ENCODE measurements at regions not wholly inside any gene's neighbourhood (a gene's known extent, or its start where the extent isn't known, plus 50 kb on each side); places are given as distances from the start of the nearest gene placed in this dataset.
A peak's percentile ranks its signal among the peaks of the same experiment; 100 is the strongest.

DNA sequence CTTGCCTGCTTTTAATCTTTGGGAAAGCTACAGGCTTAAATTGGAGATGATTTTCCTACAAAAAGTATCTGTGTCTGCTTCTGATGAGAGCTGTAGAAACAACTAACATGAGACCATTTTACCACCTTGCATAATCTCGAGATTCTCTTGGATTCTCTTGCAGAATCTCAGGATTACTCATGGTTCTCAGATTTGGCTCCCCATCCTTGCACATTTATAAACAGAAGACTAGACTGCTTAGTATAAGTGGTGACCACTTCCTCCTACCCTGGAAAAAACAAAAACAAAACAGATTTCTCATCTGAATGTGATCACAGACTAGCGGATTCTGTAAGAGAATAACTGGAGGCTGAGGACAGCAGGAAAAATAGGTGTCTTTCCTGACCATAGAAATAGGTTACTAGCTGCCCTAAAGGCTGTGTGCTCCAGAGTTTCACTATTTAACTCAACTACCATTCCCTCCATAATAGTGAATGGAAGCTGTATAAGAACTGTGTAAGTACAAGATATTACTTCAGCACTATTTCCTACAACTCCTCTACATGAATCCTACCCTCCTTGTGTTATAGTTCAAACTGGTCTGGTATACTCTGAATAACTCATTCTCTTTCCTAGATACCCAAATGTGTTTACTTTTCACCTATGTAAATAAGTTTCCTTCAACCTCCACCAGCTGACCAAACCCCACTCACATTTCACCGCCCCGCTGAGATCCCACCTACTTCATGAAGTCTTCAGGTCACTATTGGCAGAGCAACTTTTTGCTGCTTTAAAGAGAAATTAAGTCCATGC lies 122.2 kb upstream of the C2CD4B start:
- peaks cover 14% of the 10 kb centered on the region for H3K9me3 Mint-ChIP-seq
- TF ChIP-seq, protein P1, sequence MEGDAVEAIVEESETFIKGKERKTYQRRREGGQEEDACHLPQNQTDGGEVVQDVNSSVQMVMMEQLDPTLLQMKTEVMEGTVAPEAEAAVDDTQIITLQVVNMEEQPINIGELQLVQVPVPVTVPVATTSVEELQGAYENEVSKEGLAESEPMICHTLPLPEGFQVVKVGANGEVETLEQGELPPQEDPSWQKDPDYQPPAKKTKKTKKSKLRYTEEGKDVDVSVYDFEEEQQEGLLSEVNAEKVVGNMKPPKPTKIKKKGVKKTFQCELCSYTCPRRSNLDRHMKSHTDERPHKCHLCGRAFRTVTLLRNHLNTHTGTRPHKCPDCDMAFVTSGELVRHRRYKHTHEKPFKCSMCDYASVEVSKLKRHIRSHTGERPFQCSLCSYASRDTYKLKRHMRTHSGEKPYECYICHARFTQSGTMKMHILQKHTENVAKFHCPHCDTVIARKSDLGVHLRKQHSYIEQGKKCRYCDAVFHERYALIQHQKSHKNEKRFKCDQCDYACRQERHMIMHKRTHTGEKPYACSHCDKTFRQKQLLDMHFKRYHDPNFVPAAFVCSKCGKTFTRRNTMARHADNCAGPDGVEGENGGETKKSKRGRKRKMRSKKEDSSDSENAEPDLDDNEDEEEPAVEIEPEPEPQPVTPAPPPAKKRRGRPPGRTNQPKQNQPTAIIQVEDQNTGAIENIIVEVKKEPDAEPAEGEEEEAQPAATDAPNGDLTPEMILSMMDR (IDR thresholded peaks at IDR 0.05; ENCODE audit: unreplicated experiment) = no peak
- H3K27me3 Mint-ChIP-seq (ENCODE audit: low read depth) = peaks cover 2% of the 10 kb centered on the region
- no peak overlapping the region for H3K27ac Mint-ChIP-seq
- H3K4me3 Mint-ChIP-seq = no peak overlapping the region
- H3K4me1 Mint-ChIP-seq = peaks cover 7% of the 10 kb centered on the region
- H3K36me3 Mint-ChIP-seq = peaks cover 2% of the 10 kb centered on the region
- no peak for DNase-seq (ENCODE audit: low spot score in 2 of 2, unreplicated experiment in 2 of 2)

DNA sequence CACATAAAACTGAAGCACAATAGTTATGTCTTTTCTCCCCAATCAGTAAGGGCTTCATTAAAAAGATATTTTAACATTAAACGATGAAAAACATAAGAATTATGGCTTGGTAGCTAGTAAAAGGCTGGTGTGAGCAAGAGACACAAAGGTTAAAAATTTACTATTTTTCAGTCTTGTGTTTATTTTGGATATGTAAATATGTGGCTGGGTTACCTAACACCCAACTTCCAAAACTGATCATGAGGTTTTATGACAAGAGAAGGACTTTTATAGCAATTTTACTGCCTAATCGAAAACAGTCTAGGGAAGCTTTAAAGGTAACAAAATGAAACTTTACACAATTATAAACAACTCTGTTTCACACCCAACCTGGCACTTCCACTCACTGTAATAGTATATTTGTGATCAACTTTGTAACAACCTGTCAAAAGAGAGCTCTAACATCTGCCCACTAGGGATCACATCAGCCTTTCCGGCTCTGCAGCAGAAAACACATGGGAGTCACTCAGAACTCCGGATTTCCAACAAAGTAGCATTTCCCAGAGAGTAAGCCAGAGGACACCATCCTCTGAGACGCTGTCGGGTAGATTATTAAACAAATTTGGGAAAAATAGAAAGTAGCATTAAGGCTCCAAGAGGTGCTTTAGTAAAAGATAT lies 123.4 kb upstream of the C2CD4B start:
- DNase-seq (ENCODE audit: low spot score in 2 of 2, unreplicated experiment in 2 of 2) = no peak
- peaks cover 7% of the 10 kb centered on the region for H3K4me1 Mint-ChIP-seq
- H3K9me3 Mint-ChIP-seq = peaks cover 24% of the 10 kb centered on the region
- peaks cover 2% of the 10 kb centered on the region for H3K36me3 Mint-ChIP-seq
- TF ChIP-seq, protein P1 (IDR thresholded peaks at IDR 0.05; ENCODE audit: unreplicated experiment) = no peak
- no peak overlapping the region for H3K4me3 Mint-ChIP-seq
- H3K27me3 Mint-ChIP-seq (ENCODE audit: low read depth) = peaks cover 2% of the 10 kb centered on the region
- H3K27ac Mint-ChIP-seq = no peak overlapping the region

DNA sequence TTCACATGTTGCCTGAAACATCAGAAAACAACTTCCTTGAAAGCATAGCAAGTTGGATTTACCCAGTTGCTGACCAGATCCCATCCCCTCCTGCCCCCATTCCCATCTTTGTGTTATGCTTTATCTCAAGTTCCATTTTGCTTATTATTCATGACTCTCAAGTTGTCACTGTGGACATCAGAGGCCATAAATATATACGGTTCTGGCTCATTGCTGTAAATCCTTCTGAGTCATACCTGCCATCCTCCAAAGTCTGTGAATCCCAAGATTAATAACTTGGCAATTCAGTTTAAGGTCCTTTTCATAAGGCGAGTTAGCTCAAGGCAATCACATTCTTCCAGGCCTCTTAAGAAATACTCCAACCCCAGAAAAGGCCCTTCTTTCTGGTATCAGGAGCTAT lies 126.2 kb upstream of the C2CD4B start:
- peaks cover 7% of the 10 kb centered on the region for H3K4me1 Mint-ChIP-seq
- peak overlapping the region; percentile 45 for H3K27ac Mint-ChIP-seq

DNA sequence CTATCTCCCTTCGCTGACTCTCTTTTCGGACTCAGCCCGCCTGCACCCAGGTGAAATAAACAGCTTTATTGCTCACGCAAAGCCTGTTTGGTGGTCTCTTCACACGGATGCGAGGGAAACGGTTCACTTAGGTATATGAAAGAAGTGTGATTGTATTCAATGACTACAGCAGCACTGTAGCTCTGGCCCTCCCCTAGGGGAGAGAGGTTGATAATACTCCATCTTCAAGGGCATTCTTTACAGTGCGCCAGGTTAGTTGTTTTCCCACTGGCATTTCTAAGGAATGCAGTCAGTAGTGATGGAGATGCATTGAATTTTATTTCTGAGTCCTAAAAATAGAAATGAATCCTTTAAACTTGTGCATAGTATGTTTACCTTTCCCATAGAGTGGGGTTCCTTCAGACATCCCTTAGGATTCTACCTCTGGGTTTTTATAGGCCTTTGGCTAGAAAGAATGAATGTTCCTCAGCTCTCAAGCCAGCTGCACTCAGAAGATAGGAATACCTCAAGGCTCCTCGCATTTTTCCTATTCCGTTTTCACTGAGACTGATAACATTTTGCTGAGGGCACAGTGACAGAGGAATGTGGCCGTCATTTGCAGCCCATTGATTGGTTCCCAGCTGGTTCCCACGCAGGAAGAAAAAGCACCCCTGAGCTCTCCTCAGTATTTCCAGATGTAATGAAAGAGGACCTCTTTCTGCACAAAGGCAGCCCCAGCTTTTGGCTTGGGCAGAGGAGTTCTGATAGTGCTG lies 131.8 kb upstream of the C2CD4B start:
- Mint-ChIP-seq H3K27ac (no peak overlapping the region), H3K9me3 (peaks cover 25% of the 10 kb centered on the region), H3K36me3 (peaks cover under 1% of the 10 kb centered on the region), H3K4me3 (no peak overlapping the region), H3K4me1 (peaks cover 4% of the 10 kb centered on the region), H3K27me3 (ENCODE audit: low read depth) (no peaks in the 10 kb centered on the region)
- TF ChIP-seq, protein P1 (IDR thresholded peaks at IDR 0.05; ENCODE audit: unreplicated experiment) = no peak
- DNase-seq (ENCODE audit: low spot score in 2 of 2, unreplicated experiment in 2 of 2) = no peak

More for the DNA sequence above, 126.2 kb upstream of the C2CD4B start:
- TF ChIP-seq, protein P1 (IDR thresholded peaks at IDR 0.05; ENCODE audit: unreplicated experiment) = no peak
- Mint-ChIP-seq H3K27me3 (ENCODE audit: low read depth) (peaks cover 2% of the 10 kb centered on the region), H3K36me3 (peaks cover 2% of the 10 kb centered on the region), H3K4me3 (no peak overlapping the region), H3K9me3 (peaks cover 36% of the 10 kb centered on the region)
- no peak for DNase-seq (ENCODE audit: low spot score in 2 of 2, unreplicated experiment in 2 of 2)

DNA sequence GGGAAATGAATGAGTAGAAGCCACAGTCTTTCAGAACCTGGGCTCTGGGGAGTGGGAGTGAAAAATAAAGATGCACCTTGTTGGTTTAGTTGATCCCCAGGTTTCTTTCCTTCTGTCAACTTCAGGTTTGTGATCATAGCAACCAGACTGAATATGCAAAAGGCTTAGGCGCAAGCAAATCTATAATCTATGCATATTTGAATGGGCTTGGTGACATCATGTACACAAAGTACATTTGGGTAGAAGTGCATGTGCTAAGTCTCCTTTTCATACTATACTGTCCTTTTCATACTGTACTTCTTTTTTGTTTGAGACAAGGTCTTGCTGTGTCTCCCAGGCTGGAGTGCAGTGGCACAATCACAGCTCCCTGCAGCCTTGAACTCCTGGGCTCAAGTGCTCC lies 132.4 kb upstream of the C2CD4B start:
- Mint-ChIP-seq H3K36me3 (no peaks in the 10 kb centered on the region), H3K4me3 (no peak overlapping the region), H3K4me1 (peaks cover 3% of the 10 kb centered on the region), H3K27me3 (ENCODE audit: low read depth) (no peaks in the 10 kb centered on the region), H3K27ac (no peak overlapping the region), H3K9me3 (peaks cover 20% of the 10 kb centered on the region)
- TF ChIP-seq, protein P1 (IDR thresholded peaks at IDR 0.05; ENCODE audit: unreplicated experiment) = no peak
- DNase-seq (ENCODE audit: low spot score in 2 of 2, unreplicated experiment in 2 of 2) = no peak
